ENCODE measurements at regions not wholly inside any gene's neighbourhood (a gene's known extent, or its start where the extent isn't known, plus 50 kb on each side); places are given as distances from the start of the nearest gene placed in this dataset.

GRCh38 chr2:128941751-128942150 is 623.1 kb upstream of the HS6ST1 start:
- no peak for TF ChIP-seq CTCF (IDR thresholded peaks at IDR 0.05)
- no peak for TF ChIP-seq POLR2A (IDR thresholded peaks at IDR 0.05)

All from ovary (tissue), 3 donors.